ENCODE measurements at regions not wholly inside any gene's neighbourhood (a gene's known extent, or its start where the extent isn't known, plus 50 kb on each side); places are given as distances from the start of the nearest gene placed in this dataset.

GRCh38 chr12:47351526-47351925 is 271.8 kb upstream of the AMIGO2 start:
- TF ChIP-seq FOXP2 (optimal IDR thresholded peaks at IDR 0.05; ENCODE audit: borderline replicate concordance, extremely low read depth, extremely low read length, insufficient read depth), result no peak
- no peak for TF ChIP-seq TAF1 (IDR thresholded peaks at IDR 0.05; ENCODE audit: borderline replicate concordance, insufficient read depth, low read length)
- TF ChIP-seq POLR2AphosphoS5 (IDR thresholded peaks at IDR 0.05; ENCODE audit: low read depth, low read length), result no peak
- TF ChIP-seq, protein P1, sequence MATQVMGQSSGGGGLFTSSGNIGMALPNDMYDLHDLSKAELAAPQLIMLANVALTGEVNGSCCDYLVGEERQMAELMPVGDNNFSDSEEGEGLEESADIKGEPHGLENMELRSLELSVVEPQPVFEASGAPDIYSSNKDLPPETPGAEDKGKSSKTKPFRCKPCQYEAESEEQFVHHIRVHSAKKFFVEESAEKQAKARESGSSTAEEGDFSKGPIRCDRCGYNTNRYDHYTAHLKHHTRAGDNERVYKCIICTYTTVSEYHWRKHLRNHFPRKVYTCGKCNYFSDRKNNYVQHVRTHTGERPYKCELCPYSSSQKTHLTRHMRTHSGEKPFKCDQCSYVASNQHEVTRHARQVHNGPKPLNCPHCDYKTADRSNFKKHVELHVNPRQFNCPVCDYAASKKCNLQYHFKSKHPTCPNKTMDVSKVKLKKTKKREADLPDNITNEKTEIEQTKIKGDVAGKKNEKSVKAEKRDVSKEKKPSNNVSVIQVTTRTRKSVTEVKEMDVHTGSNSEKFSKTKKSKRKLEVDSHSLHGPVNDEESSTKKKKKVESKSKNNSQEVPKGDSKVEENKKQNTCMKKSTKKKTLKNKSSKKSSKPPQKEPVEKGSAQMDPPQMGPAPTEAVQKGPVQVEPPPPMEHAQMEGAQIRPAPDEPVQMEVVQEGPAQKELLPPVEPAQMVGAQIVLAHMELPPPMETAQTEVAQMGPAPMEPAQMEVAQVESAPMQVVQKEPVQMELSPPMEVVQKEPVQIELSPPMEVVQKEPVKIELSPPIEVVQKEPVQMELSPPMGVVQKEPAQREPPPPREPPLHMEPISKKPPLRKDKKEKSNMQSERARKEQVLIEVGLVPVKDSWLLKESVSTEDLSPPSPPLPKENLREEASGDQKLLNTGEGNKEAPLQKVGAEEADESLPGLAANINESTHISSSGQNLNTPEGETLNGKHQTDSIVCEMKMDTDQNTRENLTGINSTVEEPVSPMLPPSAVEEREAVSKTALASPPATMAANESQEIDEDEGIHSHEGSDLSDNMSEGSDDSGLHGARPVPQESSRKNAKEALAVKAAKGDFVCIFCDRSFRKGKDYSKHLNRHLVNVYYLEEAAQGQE (IDR thresholded peaks at IDR 0.05; ENCODE audit: insufficient read depth in 1 of 2, low read depth in 2 of 2, low read length in 2 of 2), result no peak
- TF ChIP-seq SIN3A (IDR thresholded peaks at IDR 0.05; ENCODE audit: borderline replicate concordance, insufficient read depth, low read length), result no peak

- TF ChIP-seq TAF1 (IDR thresholded peaks at IDR 0.05; ENCODE audit: borderline replicate concordance, insufficient read depth, low read length) (no peak), SIN3A (IDR thresholded peaks at IDR 0.05; ENCODE audit: borderline replicate concordance, insufficient read depth, low read length) (no peak), FOXP2 (optimal IDR thresholded peaks at IDR 0.05; ENCODE audit: borderline replicate concordance, extremely low read depth, extremely low read length, insufficient read depth) (no peak), POLR2AphosphoS5 (IDR thresholded peaks at IDR 0.05; ENCODE audit: low read depth, low read length) (no peak)
- TF ChIP-seq, protein P1 (IDR thresholded peaks at IDR 0.05; ENCODE audit: insufficient read depth in 1 of 2, low read depth in 2 of 2, low read length in 2 of 2), result no peak
Measured at GRCh38 chr12:47350062-47350408, 270.3 kb upstream of the AMIGO2 start.

DNA sequence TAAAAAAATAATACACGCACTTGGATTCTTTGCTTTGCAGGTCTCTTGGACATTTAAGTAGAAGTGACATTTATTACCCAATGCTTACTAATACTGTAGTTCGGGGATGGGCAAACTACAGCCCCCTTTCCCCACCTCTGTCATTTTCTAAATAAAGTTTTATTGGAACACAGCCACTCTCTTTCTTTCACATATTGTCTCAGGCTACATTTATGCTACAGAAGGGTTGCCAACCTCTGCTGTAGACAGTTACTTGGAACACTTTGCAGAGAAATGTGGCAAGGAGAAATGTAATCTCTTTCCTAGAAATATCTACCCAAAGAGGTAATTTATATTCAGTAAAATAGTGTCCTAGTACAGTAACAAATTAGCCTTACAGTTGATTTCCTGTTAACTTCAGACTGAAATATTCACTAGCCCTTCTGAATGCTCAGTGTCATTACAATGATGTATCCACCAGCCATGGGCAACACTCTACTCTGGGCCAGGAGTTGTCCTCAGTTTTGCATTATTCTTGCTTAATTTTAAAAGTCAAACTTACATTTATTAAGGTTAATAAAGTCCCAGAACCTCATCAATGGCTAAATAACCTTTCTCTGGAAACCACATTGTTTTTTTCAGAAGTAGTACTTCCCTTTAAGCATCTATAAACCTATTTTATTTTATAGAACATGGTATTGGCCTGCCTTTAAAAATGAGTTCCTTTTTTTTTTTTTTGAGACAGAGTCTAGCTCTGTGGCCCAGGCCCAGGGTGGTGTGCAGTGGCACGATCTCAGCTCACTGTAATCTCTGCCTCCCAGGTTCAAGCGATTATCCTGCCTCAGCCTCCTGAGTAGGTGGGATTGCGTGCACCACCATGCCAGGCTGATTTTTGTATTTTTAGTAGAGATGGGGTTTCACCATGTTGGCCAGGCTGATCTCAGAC is 269.6 kb upstream of the AMIGO2 start:
- TF ChIP-seq SIN3A (IDR thresholded peaks at IDR 0.05; ENCODE audit: borderline replicate concordance, insufficient read depth, low read length), result no peak
- TF ChIP-seq FOXP2 (optimal IDR thresholded peaks at IDR 0.05; ENCODE audit: borderline replicate concordance, extremely low read depth, extremely low read length, insufficient read depth), result no peak
- TF ChIP-seq, protein P1 (IDR thresholded peaks at IDR 0.05; ENCODE audit: insufficient read depth in 1 of 2, low read depth in 2 of 2, low read length in 2 of 2), result no peak
- TF ChIP-seq TAF1 (IDR thresholded peaks at IDR 0.05; ENCODE audit: borderline replicate concordance, insufficient read depth, low read length), result no peak
- TF ChIP-seq POLR2AphosphoS5 (IDR thresholded peaks at IDR 0.05; ENCODE audit: low read depth, low read length), result no peak

GRCh38 chr12:47348206-47348605 is 268.4 kb upstream of the AMIGO2 start:
- TF ChIP-seq SIN3A (IDR thresholded peaks at IDR 0.05; ENCODE audit: borderline replicate concordance, insufficient read depth, low read length), result no peak

DNA sequence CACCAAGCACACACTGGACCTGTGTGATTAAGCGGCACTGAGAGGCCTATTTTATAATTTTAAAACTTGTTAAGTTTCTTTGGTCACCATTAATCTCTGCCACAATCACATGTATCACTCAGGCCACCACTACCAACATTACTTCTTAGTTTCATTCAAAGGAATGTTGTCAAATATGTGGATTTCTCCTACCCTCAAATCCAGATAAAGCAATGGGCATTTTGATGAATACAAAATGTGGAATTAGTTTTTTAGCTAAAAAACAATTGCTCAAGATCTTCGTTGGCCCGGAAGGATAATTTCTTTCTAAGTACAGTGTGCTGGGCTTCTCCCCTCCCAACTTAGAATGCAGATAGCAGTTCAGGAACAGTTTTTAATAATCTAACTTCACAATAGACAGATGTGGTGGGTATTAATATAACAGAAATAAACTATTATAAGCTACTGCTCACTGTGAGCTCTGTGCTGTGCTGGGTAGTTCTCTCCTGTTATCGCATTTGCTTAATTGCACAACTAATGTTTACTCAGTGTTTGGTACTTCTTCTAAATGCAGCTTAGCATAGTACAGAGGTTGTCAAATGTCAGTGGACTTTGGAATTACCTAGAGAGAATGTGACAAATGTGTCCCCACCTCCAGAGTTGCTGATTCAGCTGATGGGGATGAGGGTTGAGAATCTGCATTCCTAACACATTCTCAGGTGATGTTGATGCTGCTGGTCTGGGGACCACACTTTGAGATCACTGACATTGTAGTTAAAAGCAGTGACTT is 266.7 kb upstream of the AMIGO2 start:
- no peak for TF ChIP-seq SIN3A (IDR thresholded peaks at IDR 0.05; ENCODE audit: borderline replicate concordance, insufficient read depth, low read length)
- TF ChIP-seq FOXP2 (optimal IDR thresholded peaks at IDR 0.05; ENCODE audit: borderline replicate concordance, extremely low read depth, extremely low read length, insufficient read depth), result no peak
- TF ChIP-seq TAF1 (IDR thresholded peaks at IDR 0.05; ENCODE audit: borderline replicate concordance, insufficient read depth, low read length), result no peak
- no peak for TF ChIP-seq POLR2AphosphoS5 (IDR thresholded peaks at IDR 0.05; ENCODE audit: low read depth, low read length)
- TF ChIP-seq, protein P1 (IDR thresholded peaks at IDR 0.05; ENCODE audit: insufficient read depth in 1 of 2, low read depth in 2 of 2, low read length in 2 of 2), result no peak
